Peyer's patch (tissue), 4 donors: ENCODE measurements at regions not wholly inside any gene's neighbourhood (a gene's known extent, or its start where the extent isn't known, plus 50 kb on each side); places are given as distances from the start of the nearest gene placed in this dataset.

Experiments used
- DNase-seq, 3 donors: peaks; one replicate each; pipeline ENCODE4 v3.0.0-alpha.2; 2017 to 2019
- H3K27ac ChIP-seq, 4 donors: fragments of 200-600 bp; sonication (generic); one replicate each; pipeline ENCODE4 v1.5.1; 2016 to 2019
- H3K27me3 ChIP-seq, 2 donors: fragments of 200-600 bp; sonication (generic); one replicate each; pipeline ENCODE4 v1.5.1; 2019
- H3K36me3 ChIP-seq, 3 donors: fragments of 200-600 bp; sonication (generic); one replicate each; pipeline ENCODE4 v1.5.1; 2016 to 2019
- H3K4me1 ChIP-seq, 4 donors: fragments of 200-600 bp; sonication (generic); one replicate each; pipeline ENCODE4 v1.5.1; 2016 to 2019
- H3K4me3 ChIP-seq, 4 donors: fragments of 200-600 bp; sonication (generic); 1 replicate in 3 of 4; 2 replicates in 1 of 4; pipeline ENCODE4 v1.5.1; 2016 to 2019; ENCODE audit warnings: mild to moderate bottlenecking in 1 of 4
- H3K9me3 ChIP-seq, 4 donors: fragments of 200-600 bp; sonication (generic); one replicate each; pipeline ENCODE4 v1.5.1; 2016 to 2019; ENCODE audit warnings: mild to moderate bottlenecking in 1 of 4
- CTCF ChIP-seq, 6 experiments: fragments of 450-650 bp in 4 of 6; fragments of 200-600 bp in 2 of 6; sonication (generic) in 1 of 6; IDR thresholded peaks; one replicate each; pipeline ENCODE4 v1.5.1; 2017 to 2019; ENCODE audit warnings: antibody characterized with exemption in 6 of 6, mild to moderate bottlenecking in 3 of 6, moderate library complexity in 1 of 6
- POLR2A ChIP-seq, 2 donors: fragments of 450-650 bp; IDR thresholded peaks; one replicate each; pipeline ENCODE4 v1.5.1; 2017; ENCODE audit warnings: antibody characterized with exemption in 2 of 2, mild to moderate bottlenecking in 2 of 2, moderate library complexity in 2 of 2

- no peak overlapping the region for H3K4me3 ChIP-seq
- H3K27me3 ChIP-seq = no peaks in the 10 kb centered on the region
- H3K36me3 ChIP-seq = no peaks in the 10 kb centered on the region
- DNase-seq = no peak
- peaks cover 0 to 19% (median 0%) of the 10 kb centered on the region in 4 donors for H3K4me1 ChIP-seq
- H3K27ac ChIP-seq = no peak overlapping the region
- H3K9me3 ChIP-seq = no peaks in the 10 kb centered on the region
- TF ChIP-seq POLR2A (IDR thresholded peaks at IDR 0.05) = no peak
- no peak for TF ChIP-seq CTCF (IDR thresholded peaks at IDR 0.05)
These were observed 162.3 kb downstream of the DAD1 start for GRCh38 chr14:22426711-22427110.

- Histone ChIP-seq H3K36me3 (no peaks in the 10 kb centered on the region), H3K9me3 (no peaks in the 10 kb centered on the region), H3K4me3 (no peak overlapping the region), H3K4me1 (peaks cover 0 to 17% (median 0%) of the 10 kb centered on the region in 4 donors), H3K27ac (no peak overlapping the region), H3K27me3 (no peaks in the 10 kb centered on the region)
- no peak for TF ChIP-seq CTCF (IDR thresholded peaks at IDR 0.05)
- TF ChIP-seq POLR2A (IDR thresholded peaks at IDR 0.05) = no peak
- DNase-seq = no peak
These were observed 165.1 kb downstream of the DAD1 start for GRCh38 chr14:22423958-22424357.

- no peak overlapping the region for H3K27ac ChIP-seq
- H3K4me3 ChIP-seq = no peak overlapping the region
- no peak for DNase-seq
- H3K4me1 ChIP-seq = peaks cover 0 to 2% (median 0%) of the 10 kb centered on the region in 4 donors
- H3K27me3 ChIP-seq = no peaks in the 10 kb centered on the region
- H3K9me3 ChIP-seq = no peaks in the 10 kb centered on the region
- TF ChIP-seq POLR2A (IDR thresholded peaks at IDR 0.05) (no peak), CTCF (IDR thresholded peaks at IDR 0.05) (no peak)
- H3K36me3 ChIP-seq = no peaks in the 10 kb centered on the region
These were observed 166.8 kb downstream of the DAD1 start for GRCh38 chr14:22422238-22422637.

GRCh38 chr14:22420598-22421186, 168.3 kb downstream of the DAD1 start:
- no peak overlapping the region for H3K4me3 ChIP-seq
- no peak for DNase-seq
- TF ChIP-seq POLR2A (IDR thresholded peaks at IDR 0.05) (no peak), CTCF (IDR thresholded peaks at IDR 0.05) (no peak)
- no peaks in the 10 kb centered on the region for H3K9me3 ChIP-seq
- H3K4me1 ChIP-seq = no peaks in the 10 kb centered on the region
- no peaks in the 10 kb centered on the region for H3K36me3 ChIP-seq
- no peaks in the 10 kb centered on the region for H3K27me3 ChIP-seq
- H3K27ac ChIP-seq = no peak overlapping the region

- Histone ChIP-seq H3K9me3 (no peaks in the 10 kb centered on the region), H3K27ac (no peak overlapping the region), H3K4me1 (no peaks in the 10 kb centered on the region), H3K36me3 (no peaks in the 10 kb centered on the region), H3K4me3 (no peak overlapping the region), H3K27me3 (no peaks in the 10 kb centered on the region)
- no peak for DNase-seq
- TF ChIP-seq POLR2A (IDR thresholded peaks at IDR 0.05) = no peak
- no peak for TF ChIP-seq CTCF (IDR thresholded peaks at IDR 0.05)
These were observed 169.4 kb downstream of the DAD1 start for GRCh38 chr14:22419620-22420019.

- H3K27me3 ChIP-seq = no peaks in the 10 kb centered on the region
- H3K4me3 ChIP-seq = no peak overlapping the region
- no peaks in the 10 kb centered on the region for H3K9me3 ChIP-seq
- TF ChIP-seq POLR2A (IDR thresholded peaks at IDR 0.05) = no peak
- TF ChIP-seq CTCF (IDR thresholded peaks at IDR 0.05) = no peak
- no peak overlapping the region for H3K27ac ChIP-seq
- H3K36me3 ChIP-seq = no peaks in the 10 kb centered on the region
- DNase-seq = no peak
- H3K4me1 ChIP-seq = no peaks in the 10 kb centered on the region
These were observed 170.4 kb downstream of the DAD1 start for GRCh38 chr14:22418631-22419030.
